OCI-LY3 (cell line): ENCODE measurements at regions not wholly inside any gene's neighbourhood (a gene's known extent, or its start where the extent isn't known, plus 50 kb on each side); places are given as distances from the start of the nearest gene placed in this dataset.

Experiments used
- H2AFZ ChIP-seq: fragments of 200-600, 300-600 bp; shearing (Covaris generic); 2 replicates; pipeline ENCODE4 v1.6.0; 2014; ENCODE audit warnings: antibody characterized with exemption, low read depth, low read length
- H3K27ac ChIP-seq: fragments of 200-600, 300-600 bp; sonication (generic); 2 replicates; pipeline ENCODE4 v1.5.1; 2014; ENCODE audit warnings: mild to moderate bottlenecking, low read length, moderate library complexity, mixed read lengths
- H3K27me3 ChIP-seq: fragments of 200-600, 300-600 bp; sonication (generic); 2 replicates; pipeline ENCODE4 v1.6.1; 2014; ENCODE audit warnings: low read depth, low read length, mixed read lengths
- H3K36me3 ChIP-seq: fragments of 200-600, 300-600 bp; sonication (generic); replicated peaks from 2 replicates; pipeline ENCODE3; 2014; ENCODE audit warnings: low read depth, low read length, mixed read lengths
- H3K4me1 ChIP-seq: fragments of 300-600, 200-600 bp; sonication (generic); 2 replicates; pipeline ENCODE4 v1.6.1; 2014; ENCODE audit warnings: low read length, mixed read lengths
- H3K4me2 ChIP-seq: fragments of 200-600, 300-600 bp; sonication (generic); 2 replicates; pipeline ENCODE4 v1.6.1; 2014; ENCODE audit warnings: low read length, mixed read lengths
- H3K4me3 ChIP-seq: fragments of 300-600, 200-600 bp; sonication (generic); 2 replicates; pipeline ENCODE4 v1.5.1; 2014; ENCODE audit warnings: antibody characterized with exemption, mild to moderate bottlenecking, low read length, moderate library complexity
- H3K79me2 ChIP-seq: fragments of 300-600, 200-600 bp; shearing (Covaris generic); 2 replicates; pipeline ENCODE4 v1.6.1; 2014; ENCODE audit warnings: mild to moderate bottlenecking, low read length, mixed read lengths
- H3K9ac ChIP-seq: fragments of 300-600, 200-600 bp; shearing (Covaris generic); 2 replicates; pipeline ENCODE4 v1.6.0; 2014; ENCODE audit warnings: mild to moderate bottlenecking, low read length, moderate library complexity
- H3K9me3 ChIP-seq: fragments of 200-600, 300-600 bp; shearing (Covaris generic); 2 replicates; pipeline ENCODE4 v1.6.1; 2014; ENCODE audit warnings: low read length, mixed read lengths; ENCODE audit not compliant: insufficient read depth
- H4K20me1 ChIP-seq: fragments of 200-600, 300-600 bp; sonication (generic); 2 replicates; pipeline ENCODE4 v1.6.1; 2016; ENCODE audit warnings: low read length, mixed read lengths; ENCODE audit not compliant: insufficient read depth
- CTCF ChIP-seq: fragments of 200-600, 300-600 bp; sonication (generic); IDR thresholded peaks from 2 replicates; pipeline ENCODE4 v1.5.1; 2014; ENCODE audit warnings: antibody characterized with exemption, low read length, low read depth
- EZH2phosphoT487 ChIP-seq: fragments of 200-600 bp; shearing (Covaris generic); IDR thresholded peaks from 2 replicates; pipeline ENCODE4 v1.6.1; 2018; ENCODE audit warnings: antibody characterized with exemption, mixed run types, low read depth

GRCh38 chr6:33964387-33964786, 160.6 kb upstream of the MLN start:
- TF ChIP-seq CTCF, result no peak
- no peak for TF ChIP-seq EZH2phosphoT487
- peaks cover 6% of the 10 kb centered on the region; the same call in 1 of the 2 replicates for H3K27me3 ChIP-seq
- H3K4me2 ChIP-seq, result no peak overlapping the region

GRCh38 chr6:33963136-33963750, 159.4 kb upstream of the MLN start:
- H3K27me3 ChIP-seq, result peaks cover 6% of the 10 kb centered on the region; the same call in 1 of the 2 replicates
- no peaks in the 10 kb centered on the region for H3K9me3 ChIP-seq
- no peaks in the 10 kb centered on the region for H3K36me3 ChIP-seq
- no peak overlapping the region for H3K4me3 ChIP-seq
- H3K4me2 ChIP-seq, result no peak overlapping the region
- no peak overlapping the region for H2AFZ ChIP-seq
- no peaks in the 10 kb centered on the region for H3K4me1 ChIP-seq
- no peak for TF ChIP-seq CTCF
- no peak for TF ChIP-seq EZH2phosphoT487
- no peaks in the 10 kb centered on the region for H3K79me2 ChIP-seq
- no peak overlapping the region for H3K9ac ChIP-seq
- no peaks in the 10 kb centered on the region for H4K20me1 ChIP-seq
- H3K27ac ChIP-seq, result no peak overlapping the region

More at GRCh38 chr6:33964387-33964786, 160.6 kb upstream of the MLN start:
- H2AFZ ChIP-seq, result no peak overlapping the region
- H3K4me1 ChIP-seq, result no peaks in the 10 kb centered on the region
- no peak overlapping the region for H3K27ac ChIP-seq
- no peak overlapping the region for H3K9ac ChIP-seq
- no peak overlapping the region for H3K4me3 ChIP-seq
- no peaks in the 10 kb centered on the region for H3K79me2 ChIP-seq
- H3K9me3 ChIP-seq, result no peaks in the 10 kb centered on the region
- no peaks in the 10 kb centered on the region for H3K36me3 ChIP-seq
- H4K20me1 ChIP-seq, result no peaks in the 10 kb centered on the region

DNA sequence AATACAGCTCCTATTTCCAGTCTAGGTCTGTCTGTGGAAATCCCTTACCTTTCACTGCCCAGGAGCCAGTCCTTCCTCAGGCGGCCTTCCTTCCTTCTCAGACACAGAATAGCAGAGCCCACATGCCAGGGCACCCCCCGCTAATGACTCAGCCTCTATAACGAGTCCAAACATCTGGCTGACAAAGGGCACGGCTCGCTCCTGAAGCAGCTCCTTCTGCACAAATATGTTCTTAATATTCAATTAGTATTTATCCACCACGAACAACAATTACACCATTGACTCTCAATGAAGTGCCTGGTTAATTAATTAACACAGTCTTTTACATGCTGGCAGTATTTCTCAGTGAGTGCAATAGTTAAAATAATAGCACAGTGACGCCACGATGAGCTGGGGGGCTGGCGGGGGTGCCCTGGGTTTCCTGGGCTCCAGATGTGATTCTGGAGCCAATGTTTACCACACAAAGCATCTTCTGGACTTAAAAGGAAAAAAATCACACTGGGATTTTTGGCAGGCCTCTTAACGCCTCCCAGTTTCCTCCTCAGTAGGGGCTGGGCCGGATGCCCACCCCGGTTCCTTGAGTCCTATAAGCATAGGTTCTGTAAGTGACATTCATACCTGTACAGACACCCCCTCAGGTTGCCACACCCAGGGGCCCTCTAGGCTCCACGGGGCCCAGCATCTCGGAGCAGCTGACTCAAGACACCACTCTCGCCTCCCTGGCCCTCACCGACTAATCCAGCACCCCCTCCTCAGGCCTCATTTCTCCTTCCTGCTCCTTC, 158.6 kb upstream of the MLN start:
- Histone ChIP-seq H3K4me2 (no peak overlapping the region), H3K79me2 (no peaks in the 10 kb centered on the region), H3K27me3 (0 out of 2 replicates have a peak, but pooled peaks cover 6% of the 10 kb centered on the region), H3K27ac (no peak overlapping the region), H3K36me3 (no peaks in the 10 kb centered on the region), H4K20me1 (no peaks in the 10 kb centered on the region), H3K4me3 (no peak overlapping the region), H3K4me1 (no peaks in the 10 kb centered on the region), H2AFZ (no peak overlapping the region), H3K9me3 (no peaks in the 10 kb centered on the region), H3K9ac (no peak overlapping the region)
- TF ChIP-seq CTCF, result no peak
- TF ChIP-seq EZH2phosphoT487, result no peak

- Histone ChIP-seq H3K9me3 (no peaks in the 10 kb centered on the region), H4K20me1 (no peaks in the 10 kb centered on the region), H2AFZ (no peak overlapping the region), H3K4me2 (no peak overlapping the region), H3K4me3 (no peak overlapping the region), H3K27me3 (0 out of 2 replicates have a peak, but pooled peaks cover 6% of the 10 kb centered on the region), H3K27ac (no peak overlapping the region), H3K36me3 (no peaks in the 10 kb centered on the region), H3K9ac (no peak overlapping the region), H3K79me2 (no peaks in the 10 kb centered on the region), H3K4me1 (no peaks in the 10 kb centered on the region)
- TF ChIP-seq CTCF, result no peak
- no peak for TF ChIP-seq EZH2phosphoT487
Measured at GRCh38 chr6:33961691-33962090, 157.9 kb upstream of the MLN start.
